HCT116 (cell line): ENCODE measurements at regions not wholly inside any gene's neighbourhood (a gene's known extent, or its start where the extent isn't known, plus 50 kb on each side); places are given as distances from the start of the nearest gene placed in this dataset.

Experiments used
- ATAC-seq: fragments of 200-7000 bp; cut with Tn5 transposase; 2 replicates; pipeline ENCODE4 v1.9.1; 2020; ENCODE audit warnings: mild to moderate bottlenecking, moderate library complexity
- BruUV-seq: library from RNA; stranded (reverse); fragments of 400-500 nt; replicated peaks from 2 replicates; lab custom pipeline; 2021; lab: Mats Ljungman, UMichigan
- CTCF ChIA-PET: fragments of 300-600 bp; sonication (Branson Sonifier 250); formaldehyde crosslinking; loops from one replicate; lab custom pipeline; 2021; ENCODE audit warnings: antibody characterized with exemption; lab: Charles Lee
- POLR2A ChIA-PET: fragments of 300-600, 350-600 bp; sonication (Branson Sonifier 250); formaldehyde crosslinking; loops from one replicate; lab custom pipeline; 2021; ENCODE audit warnings: antibody characterized with exemption; lab: Charles Lee
- RAD21 ChIA-PET, 2 experiments: fragments of 300-600 bp; sonication (Branson Sonifier 250); formaldehyde crosslinking; loops; one replicate each; lab custom pipeline; 2023; ENCODE audit warnings: low total read pairs in 2 of 2; ENCODE audit not compliant: uncharacterized antibody in 2 of 2, unreplicated experiment in 2 of 2, low non-redundant PET in 1 of 2; lab: Charles Lee
- DNase-seq: peaks from one replicate; pipeline ENCODE4 v3.0.0-alpha.2; 2010; ENCODE audit warnings: low read depth, low spot score
- H2AFZ ChIP-seq: fragments of 200-600 bp; shearing (Covaris generic), sonication (generic); 2 replicates; pipeline ENCODE4 v1.6.1; 2017; ENCODE audit warnings: low read depth, mixed run types, mixed read lengths, antibody characterized with exemption, low read length; ENCODE audit not compliant: poor library complexity, severe bottlenecking
- H3K27ac ChIP-seq: 2 replicates; pipeline ENCODE4 v1.5.1; 2012; ENCODE audit warnings: low read depth, low read length
- H3K27me3 ChIP-seq: fragments of 200-600 bp; sonication (generic); 2 replicates; pipeline ENCODE4 v1.6.1; 2016; ENCODE audit warnings: mixed run types, low read length, mixed read lengths; ENCODE audit not compliant: insufficient read depth
- H3K36me3 ChIP-seq, 2 experiments: fragments of 200-500 bp in 1 of 2; fragments of 200-600 bp in 1 of 2; sonication (Bioruptor generic) in 1 of 2; sonication (generic) in 1 of 2; 2 replicates each; pipeline versions ENCODE4 v1.5.1 to v1.6.1; 2014 to 2016; ENCODE audit warnings: low read length in 2 of 2, inconsistent platforms in 1 of 2, mixed read lengths in 1 of 2, mixed run types in 1 of 2; ENCODE audit not compliant: insufficient read depth in 2 of 2, control insufficient read depth in 1 of 2
- H3K4me1 ChIP-seq, 2 experiments: fragments of 200-600 bp in 1 of 2; sonication (generic) in 1 of 2; 2 replicates each; pipeline versions ENCODE4 v1.5.1 to v1.6.1; 2012 to 2017; ENCODE audit warnings: low read length in 2 of 2, inconsistent platforms in 1 of 2, mild to moderate bottlenecking in 1 of 2, mixed read lengths in 1 of 2, mixed run types in 1 of 2, moderate library complexity in 1 of 2; ENCODE audit not compliant: insufficient read depth in 2 of 2, control insufficient read depth in 1 of 2
- H3K4me2 ChIP-seq: fragments of 200-600 bp; sonication (generic); 2 replicates; pipeline ENCODE4 v1.6.1; 2017; ENCODE audit warnings: mixed run types, low read length, mixed read lengths
- H3K4me3 ChIP-seq, 2 experiments: fragments of 200-600 bp in 1 of 2; sonication (generic) in 1 of 2; replicated peaks in 1 of 2; 2 replicates each; pipeline ENCODE4 v1.5.1; 2011 to 2016; ENCODE audit warnings: low read length in 2 of 2, control low read depth in 1 of 2, low read depth in 1 of 2, mild to moderate bottlenecking in 1 of 2, mixed read lengths in 1 of 2, mixed run types in 1 of 2
- H3K79me2 ChIP-seq: fragments of 200-600 bp; sonication (generic); 2 replicates; pipeline ENCODE4 v1.6.1; 2017; ENCODE audit warnings: mild to moderate bottlenecking, mixed run types, low read length, moderate library complexity, mixed read lengths; ENCODE audit not compliant: insufficient read depth
- H3K9ac ChIP-seq: fragments of 200-600 bp; sonication (generic); 2 replicates; pipeline ENCODE4 v1.6.1; 2016; ENCODE audit warnings: low read length, mixed read lengths
- H3K9me2 ChIP-seq: fragments of 200-600 bp; sonication (generic), shearing (Covaris generic); 2 replicates; pipeline ENCODE4 v1.6.1; 2017; ENCODE audit warnings: mixed run types, mild to moderate bottlenecking, moderate library complexity; ENCODE audit not compliant: insufficient read depth
- H3K9me3 ChIP-seq, 2 experiments: fragments of 200-500 bp in 1 of 2; fragments of 200-600 bp in 1 of 2; sonication (Bioruptor generic) in 1 of 2; sonication (generic) in 1 of 2; 2 replicates each; pipeline ENCODE4 v1.6.1; 2014 to 2017; ENCODE audit warnings: low read length in 2 of 2, mixed read lengths in 2 of 2, inconsistent platforms in 1 of 2, low read depth in 1 of 2, mild to moderate bottlenecking in 1 of 2, mixed run types in 1 of 2, moderate library complexity in 1 of 2; ENCODE audit not compliant: control insufficient read depth in 1 of 2, insufficient read depth in 1 of 2
- H4K20me1 ChIP-seq: fragments of 200-600 bp; sonication (generic), shearing (Covaris generic); 2 replicates; pipeline ENCODE4 v1.6.1; 2017; ENCODE audit warnings: mixed run types, mild to moderate bottlenecking, moderate library complexity; ENCODE audit not compliant: insufficient read depth
- CBX3 ChIP-seq: IDR thresholded peaks from 2 replicates; pipeline ENCODE4 v1.6.1; 2012; ENCODE audit warnings: low read depth
- CTCF ChIP-seq, 3 experiments: fragments of 200-600 bp in 1 of 3; sonication (generic) in 1 of 3; IDR thresholded peaks in 2 of 3; conservative IDR thresholded peaks in 1 of 3; 2 replicates each; pipeline ENCODE4 v1.5.1; 2012 to 2017; ENCODE audit warnings: low read depth in 2 of 3, low read length in 2 of 3, antibody characterized with exemption in 1 of 3, borderline replicate concordance in 1 of 3, control low read depth in 1 of 3, mild to moderate bottlenecking in 1 of 3, mixed read lengths in 1 of 3, mixed run types in 1 of 3, moderate library complexity in 1 of 3; ENCODE audit not compliant: insufficient read depth in 1 of 3
- ELF1 ChIP-seq: IDR thresholded peaks from 2 replicates; pipeline ENCODE4 v1.6.1; 2012; ENCODE audit warnings: low read depth, borderline replicate concordance
- EZH2 ChIP-seq: fragments of 200-600 bp; sonication (generic); IDR thresholded peaks from 2 replicates; pipeline ENCODE4 v1.6.1; 2017; ENCODE audit warnings: antibody characterized with exemption, mixed run types
- EZH2phosphoT487 ChIP-seq: fragments of 200-600 bp; IDR thresholded peaks from 2 replicates; pipeline ENCODE4 v1.6.1; 2018; ENCODE audit warnings: antibody characterized with exemption, borderline replicate concordance
- FOSL1 ChIP-seq: IDR thresholded peaks from 2 replicates; pipeline ENCODE4 v1.6.1; 2012; ENCODE audit warnings: low read depth
- JUND ChIP-seq: IDR thresholded peaks from 2 replicates; pipeline ENCODE4 v1.6.1; 2012
- POLR2A ChIP-seq: IDR thresholded peaks from 2 replicates; pipeline ENCODE4 v1.7.0; 2011; ENCODE audit warnings: borderline replicate concordance; ENCODE audit not compliant: insufficient read depth, insufficient read length; ENCODE audit errors: extremely low read depth
- POLR2AphosphoS5 ChIP-seq: IDR thresholded peaks from 2 replicates; pipeline ENCODE4 v1.6.1; 2011; ENCODE audit warnings: mild to moderate bottlenecking, low read depth, low read length, moderate library complexity
- REST ChIP-seq: IDR thresholded peaks from 2 replicates; pipeline ENCODE4 v1.6.1; 2012; ENCODE audit warnings: low read depth
- SIN3A ChIP-seq: IDR thresholded peaks from 2 replicates; pipeline ENCODE4 v1.6.1; 2012; ENCODE audit warnings: low read depth
- SP1 ChIP-seq: IDR thresholded peaks from 2 replicates; pipeline ENCODE4 v1.6.1; 2012; ENCODE audit warnings: low read depth
- SRF ChIP-seq: IDR thresholded peaks from 2 replicates; pipeline ENCODE4 v1.6.1; 2012; ENCODE audit warnings: low read depth
- TCF7L2 ChIP-seq: IDR thresholded peaks from 2 replicates; pipeline ENCODE4 v1.7.0; 2011; ENCODE audit warnings: borderline replicate concordance, inconsistent platforms; ENCODE audit not compliant: insufficient read depth, insufficient read length; ENCODE audit errors: extremely low read depth
- YY1 ChIP-seq: IDR thresholded peaks from 2 replicates; pipeline ENCODE4 v1.6.1; 2011; ENCODE audit warnings: low read length, low read depth, moderate library complexity, mild to moderate bottlenecking; ENCODE audit not compliant: insufficient replicate concordance; ENCODE audit errors: extremely low read depth
- ZFX ChIP-seq: fragments of 450-650 bp; IDR thresholded peaks from 2 replicates; pipeline ENCODE4 v1.6.1; 2017
- intact Hi-C: fragments of 100-400 bp; cut with micrococcal nuclease; formaldehyde crosslinking; loops from 2 replicates; pipeline ENCODE4 v1.10.0; 2022

- no peak overlapping the region for H2AFZ ChIP-seq
- ChIA-PET RAD21 (no interaction called here), CTCF (no interaction called here), POLR2A (no interaction called here)
- H3K4me1 ChIP-seq, result no peaks in the 10 kb centered on the region
- DNase-seq, result no peak
- intact Hi-C loops, result no loop called here
- no peak overlapping the region for H3K4me3 ChIP-seq
- H3K79me2 ChIP-seq, result no peaks in the 10 kb centered on the region
- H3K9me3 ChIP-seq, result no peaks in the 10 kb centered on the region
- no peak overlapping the region for H3K4me2 ChIP-seq
- H3K36me3 ChIP-seq, result no peaks in the 10 kb centered on the region
- ATAC-seq, result no peak
- no peak for TF ChIP-seq REST
- TF ChIP-seq ELF1, result no peak
- TF ChIP-seq ZFX, result no peak
- no peak for TF ChIP-seq FOSL1
- TF ChIP-seq TCF7L2, result no peak
- TF ChIP-seq CBX3, result no peak
- no peak for TF ChIP-seq SRF
- TF ChIP-seq POLR2A, result no peak
- TF ChIP-seq, all 23 proteins: peak for 0
- H3K27ac ChIP-seq, result no peak overlapping the region
- no peak overlapping the region for H3K9ac ChIP-seq
- H3K27me3 ChIP-seq, result no peaks in the 10 kb centered on the region
- H3K9me2 ChIP-seq, result no peaks in the 10 kb centered on the region
- H4K20me1 ChIP-seq, result no peaks in the 10 kb centered on the region
- no TSS peak for BruUV-seq
Observed at GRCh38 chr7:124575176-124575575, 190.4 kb downstream of the GPR37 start.

GRCh38 chr7:124570558-124570957 is 195.0 kb downstream of the GPR37 start:
- Histone ChIP-seq H4K20me1 (no peaks in the 10 kb centered on the region), H3K27me3 (no peaks in the 10 kb centered on the region), H3K27ac (no peak overlapping the region), H2AFZ (no peak overlapping the region), H3K9me3 (no peaks in the 10 kb centered on the region), H3K4me2 (no peak overlapping the region), H3K4me1 (no peaks in the 10 kb centered on the region), H3K36me3 (no peaks in the 10 kb centered on the region), H3K4me3 (no peak overlapping the region), H3K9me2 (no peaks in the 10 kb centered on the region), H3K9ac (no peak overlapping the region), H3K79me2 (no peaks in the 10 kb centered on the region)
- no TSS peak for BruUV-seq
- ATAC-seq (no peak), DNase-seq (no peak)
- ChIA-PET RAD21 (no interaction called here), POLR2A (no interaction called here), CTCF (no interaction called here)
- intact Hi-C loops, result no loop called here
- TF ChIP-seq JUND (no peak), SIN3A (no peak), YY1 (no peak), EZH2phosphoT487 (no peak), FOSL1 (no peak), ZFX (no peak), POLR2A (no peak), SP1 (no peak), POLR2AphosphoS5 (no peak), CTCF (IDR thresholded peaks at IDR 0.05 in 2 of 3, conservative IDR thresholded peaks at IDR 0.05 in 1 of 3; ENCODE audit: borderline replicate concordance in 1 of 3, insufficient read depth in 1 of 3, low read depth in 2 of 3, low read length in 2 of 3) (no peak), EZH2 (no peak), CBX3 (no peak)
